HFF-Myc (cell line): ENCODE measurements at regions not wholly inside any gene's neighbourhood (a gene's known extent, or its start where the extent isn't known, plus 50 kb on each side); places are given as distances from the start of the nearest gene placed in this dataset.

ENCODE experiments used
- DNase-seq: peaks from one replicate; pipeline ENCODE4 v3.0.0-alpha.2; 2011; ENCODE audit warnings: low read depth; ENCODE audit errors: extremely low read depth
- H3K4me3 ChIP-seq: replicated peaks from 2 replicates; pipeline ENCODE4 v1.5.1; 2011; ENCODE audit warnings: low read depth, mild to moderate bottlenecking, control low read depth, low read length
- CTCF ChIP-seq: IDR thresholded peaks from 2 replicates; pipeline ENCODE4 v1.5.1; 2012; ENCODE audit warnings: mild to moderate bottlenecking, low read depth, low read length, control low read depth; ENCODE audit errors: missing control alignments

- no peak for TF ChIP-seq CTCF
- DNase-seq = no peak
- no peak overlapping the region for H3K4me3 ChIP-seq
Observed at GRCh38 chr5:51449026-51449425, 65.8 kb downstream of the ISL1 start.

- TF ChIP-seq CTCF = no peak
- no peak for DNase-seq
- H3K4me3 ChIP-seq = no peak overlapping the region
Observed at GRCh38 chr5:51452562-51452961, 69.3 kb downstream of the ISL1 start.

GRCh38 chr5:51465165-51465564 lies 81.9 kb downstream of the ISL1 start:
- H3K4me3 ChIP-seq = no peak overlapping the region
- no peak for TF ChIP-seq CTCF
- DNase-seq = no peak

DNA sequence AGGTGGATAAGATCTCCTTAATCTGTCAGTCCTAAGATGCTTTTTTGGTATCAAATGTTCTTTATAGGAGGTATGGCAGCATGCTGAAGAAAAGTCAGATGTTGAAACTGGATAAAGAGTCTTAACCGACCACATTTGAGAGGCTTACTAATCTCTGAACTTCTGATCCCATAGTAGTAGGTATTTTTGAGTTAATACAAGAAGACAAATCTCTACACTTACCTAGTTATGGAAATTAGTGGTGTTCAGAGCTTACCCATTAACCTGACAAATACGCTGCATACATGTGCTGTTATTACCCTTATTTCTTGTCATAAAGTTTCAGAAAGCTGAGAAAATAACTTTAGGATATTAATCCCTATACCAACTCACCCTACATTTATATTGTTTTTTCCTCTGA lies 83.0 kb downstream of the ISL1 start:
- DNase-seq = no peak
- no peak for TF ChIP-seq CTCF
- H3K4me3 ChIP-seq = no peak overlapping the region

- no peak overlapping the region for H3K4me3 ChIP-seq
- TF ChIP-seq CTCF = peak; percentile 19
- DNase-seq = no peak
Observed at GRCh38 chr5:51468196-51468595, 84.9 kb downstream of the ISL1 start.

- no peak for DNase-seq
- no peak overlapping the region for H3K4me3 ChIP-seq
- no peak for TF ChIP-seq CTCF
Observed at GRCh38 chr5:51471630-51472029, 88.4 kb downstream of the ISL1 start.

DNA sequence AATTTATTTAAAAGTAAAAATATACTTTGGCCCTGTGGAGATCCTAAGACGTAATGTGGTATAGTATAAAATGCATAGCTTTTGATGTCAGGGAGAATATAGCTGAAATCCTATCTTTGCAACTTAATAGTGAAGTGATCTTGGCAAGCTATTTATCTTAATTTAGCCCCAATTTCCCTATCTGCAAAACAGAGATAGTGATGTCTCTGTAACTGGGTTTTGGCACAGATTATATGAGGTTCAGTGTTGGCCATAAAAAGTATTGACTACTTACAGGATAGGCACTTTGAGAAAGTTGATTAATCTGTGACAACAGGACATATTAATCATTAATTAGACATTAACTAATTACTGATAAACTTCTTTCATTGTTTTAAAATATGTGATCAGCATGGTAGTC lies 89.2 kb downstream of the ISL1 start:
- DNase-seq = no peak
- H3K4me3 ChIP-seq = no peak overlapping the region
- TF ChIP-seq CTCF = no peak
